Adrenal gland (tissue), 5 donors: ENCODE measurements at regions not wholly inside any gene's neighbourhood (a gene's known extent, or its start where the extent isn't known, plus 50 kb on each side); places are given as distances from the start of the nearest gene placed in this dataset.
"Not testable (repeated sequence)": the region's sequence is repeated elsewhere in the genome, so short reads cannot be mapped to it uniquely, and the experiment has no call there.

Experiments used
- CTCF ChIP-seq, 6 experiments: fragments of 450-650 bp in 4 of 6; fragments of 200-600 bp in 2 of 6; sonication (generic) in 1 of 6; IDR thresholded peaks; 1 replicate in 5 of 6; 2 replicates in 1 of 6; pipeline versions ENCODE4 v1.5.1 to v1.8.0; 2016 to 2021; ENCODE audit warnings: antibody characterized with exemption in 6 of 6, mild to moderate bottlenecking in 2 of 6, moderate library complexity in 1 of 6
- POLR2A ChIP-seq, 2 donors: fragments of 450-650 bp; IDR thresholded peaks; one replicate each; pipeline ENCODE4 v1.6.1; 2017; ENCODE audit warnings: antibody characterized with exemption in 2 of 2, mild to moderate bottlenecking in 2 of 2, moderate library complexity in 1 of 2
- donor health status: DM: no; HTN: no; CAD: no.

- not testable (repeated sequence) for TF ChIP-seq CTCF, POLR2A (IDR thresholded peaks at IDR 0.05)
Observed at GRCh38 chr2:91744700-91745141, 3053.2 kb downstream of the RPIA start.
